ENCODE measurements at regions not wholly inside any gene's neighbourhood (a gene's known extent, or its start where the extent isn't known, plus 50 kb on each side); places are given as distances from the start of the nearest gene placed in this dataset.

- no peak for DNase-seq (ENCODE audit: low read depth)
Observed at GRCh38 chr11:70742553-70743291, 344.4 kb downstream of the CTTN start.

GRCh38 chr11:70743329-70743728 lies 345.0 kb downstream of the CTTN start:
- no peak for DNase-seq (ENCODE audit: low read depth)

- DNase-seq (ENCODE audit: low read depth) = no peak
Observed at GRCh38 chr11:70743941-70744351, 345.6 kb downstream of the CTTN start.

GRCh38 chr11:70744396-70745185 lies 346.3 kb downstream of the CTTN start:
- no peak for DNase-seq (ENCODE audit: low read depth)

- no peak for DNase-seq (ENCODE audit: low read depth)
Observed at GRCh38 chr11:70745451-70745850, 347.1 kb downstream of the CTTN start.

DNA sequence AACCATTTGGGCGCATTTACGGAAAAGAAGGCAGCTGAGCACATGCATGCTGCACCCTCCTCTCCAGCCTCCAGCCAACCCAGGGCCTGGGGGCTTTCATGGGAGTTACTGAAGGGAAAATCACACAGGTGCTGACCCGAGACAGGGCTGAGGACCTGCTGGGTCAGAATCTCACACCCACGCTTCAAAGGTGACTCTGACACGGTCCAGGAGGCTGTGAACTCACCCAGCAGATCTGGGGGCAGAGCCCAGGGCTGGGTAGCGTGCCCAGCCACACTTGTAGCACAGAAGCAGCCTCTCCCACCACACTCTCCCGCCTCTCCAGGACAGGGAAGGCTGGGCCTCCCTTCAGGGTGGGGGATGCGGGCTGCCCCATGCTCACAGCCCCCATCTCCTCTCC lies 347.6 kb downstream of the CTTN start:
- no peak for DNase-seq (ENCODE audit: low read depth)

DNA sequence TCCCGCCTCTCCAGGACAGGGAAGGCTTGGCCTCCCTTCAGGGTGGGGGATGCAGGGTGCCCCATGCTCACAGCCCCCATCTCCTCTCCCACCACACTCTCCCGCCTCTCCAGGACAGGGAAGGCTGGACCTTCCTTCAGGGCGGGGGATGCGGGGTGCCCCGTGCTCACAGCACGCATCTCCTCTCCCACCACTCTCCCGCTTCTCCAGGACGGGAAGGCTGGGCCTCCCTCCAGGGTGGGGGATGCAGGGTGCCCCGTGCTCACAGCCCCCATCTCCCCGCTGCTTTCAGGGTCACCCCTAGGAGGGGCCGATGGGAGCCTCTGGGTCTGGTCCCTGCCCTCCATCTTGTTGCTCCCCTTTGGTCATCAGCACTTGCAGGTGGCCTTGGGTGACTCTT lies 348.0 kb downstream of the CTTN start:
- no peak for DNase-seq (ENCODE audit: low read depth)

GRCh38 chr11:70747285-70747684 lies 349.0 kb downstream of the CTTN start:
- DNase-seq (ENCODE audit: low read depth) = no peak

- DNase-seq (ENCODE audit: low read depth) = no peak
Observed at GRCh38 chr11:70747921-70748320, 349.6 kb downstream of the CTTN start.

- no peak for DNase-seq (ENCODE audit: low read depth)
Observed at GRCh38 chr11:70751142-70751734, 352.9 kb downstream of the CTTN start.

GRCh38 chr11:70755410-70756158 lies 357.3 kb downstream of the CTTN start:
- DNase-seq (ENCODE audit: low read depth) = peak; percentile 38

DNA sequence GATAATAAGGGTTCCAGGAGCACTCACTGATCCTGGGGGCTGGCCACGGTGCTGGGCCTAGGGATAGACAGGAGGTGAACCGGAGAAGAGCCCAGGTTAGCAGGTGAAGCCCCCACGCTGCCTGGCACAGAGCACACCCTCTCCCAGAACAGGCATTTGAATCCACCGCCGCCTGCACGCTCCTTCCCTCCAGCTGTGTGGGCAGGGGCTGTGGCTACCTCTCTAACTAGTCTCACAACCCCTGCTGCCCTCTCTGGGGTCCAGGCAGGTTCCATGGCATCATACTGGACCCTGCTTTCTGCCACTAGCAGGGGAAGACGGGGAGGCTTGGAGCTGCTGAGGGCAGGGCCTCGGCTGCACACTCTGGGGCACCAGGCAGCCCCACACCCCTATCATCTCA lies 358.0 kb downstream of the CTTN start:
- DNase-seq (ENCODE audit: low read depth) = no peak

GRCh38 chr11:70756756-70757155 lies 358.4 kb downstream of the CTTN start:
- no peak for DNase-seq (ENCODE audit: low read depth)

DNA sequence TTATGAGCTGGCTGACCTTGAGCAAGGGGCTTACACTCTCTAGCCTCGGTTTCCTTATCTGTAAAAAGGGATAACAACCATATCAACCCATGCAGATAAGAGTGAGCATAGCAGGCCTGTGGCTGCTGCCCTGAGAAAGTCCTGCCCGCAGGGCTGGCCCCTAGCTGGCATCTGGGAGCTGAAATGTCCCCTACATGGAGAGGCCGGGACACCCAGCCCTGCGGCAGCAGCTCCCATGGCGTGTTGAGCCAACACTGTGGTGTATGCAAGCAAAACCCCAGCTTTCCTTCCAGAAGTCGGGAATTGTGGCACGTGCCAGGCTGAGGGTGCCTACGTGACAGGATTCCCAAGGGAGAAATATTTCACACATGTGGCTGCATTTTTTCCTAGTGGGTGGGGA lies 358.9 kb downstream of the CTTN start:
- DNase-seq (ENCODE audit: low read depth) = no peak

DNA sequence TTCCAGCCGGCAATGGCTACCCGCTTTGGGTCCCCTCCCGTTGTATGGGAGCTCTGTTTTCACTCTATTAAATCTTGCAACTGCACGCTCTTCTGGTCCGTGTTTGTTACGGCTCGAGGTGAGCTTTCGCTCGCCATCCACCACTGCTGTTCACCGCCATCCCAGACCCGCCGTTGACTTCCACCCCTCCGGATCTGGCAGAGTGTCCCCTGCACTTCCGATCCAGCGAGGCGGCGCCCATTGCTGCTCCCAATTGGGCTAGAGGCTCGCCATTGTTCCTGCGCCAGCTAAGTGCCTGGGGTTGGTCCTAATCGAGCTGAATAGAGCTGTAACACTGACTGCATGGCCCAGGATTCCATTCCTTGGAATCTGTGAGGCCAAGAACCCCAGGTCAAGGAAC lies 359.9 kb downstream of the CTTN start:
- no peak for DNase-seq (ENCODE audit: low read depth)

- no peak for DNase-seq (ENCODE audit: low read depth)
Observed at GRCh38 chr11:70759846-70760245, 361.5 kb downstream of the CTTN start.

DNA sequence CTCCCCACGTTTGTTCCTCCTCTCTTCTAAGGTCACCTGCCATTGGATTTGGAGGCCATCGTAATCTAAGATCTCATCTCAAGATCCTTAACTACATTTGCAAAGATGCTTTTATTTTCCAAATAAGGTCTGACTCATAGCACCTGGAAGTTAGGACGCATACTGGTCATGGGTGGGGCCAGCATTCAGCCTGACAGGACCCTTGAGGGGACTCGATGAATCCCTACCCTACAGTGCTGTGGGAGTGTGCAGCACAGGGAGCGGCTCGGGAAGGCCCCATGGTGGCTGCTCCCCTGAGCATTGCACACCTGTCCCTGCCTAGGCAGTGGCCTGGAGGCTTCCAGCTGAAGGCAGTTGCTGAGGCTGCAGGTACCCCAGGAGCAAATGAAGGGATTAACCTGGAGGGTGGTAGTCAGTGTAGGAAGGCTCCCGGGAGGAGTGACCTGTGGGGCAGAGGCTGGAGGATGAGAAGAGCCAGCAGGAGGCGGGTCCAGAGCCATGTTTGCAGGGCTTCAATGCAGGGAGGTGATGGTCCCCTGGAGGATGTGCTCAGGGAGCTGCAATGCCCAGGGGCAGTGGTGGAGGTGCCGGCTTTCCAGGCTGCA lies 362.2 kb downstream of the CTTN start:
- no peak for DNase-seq (ENCODE audit: low read depth)

- DNase-seq (ENCODE audit: low read depth) = no peak
Observed at GRCh38 chr11:70761094-70761907, 363.0 kb downstream of the CTTN start.

DNA sequence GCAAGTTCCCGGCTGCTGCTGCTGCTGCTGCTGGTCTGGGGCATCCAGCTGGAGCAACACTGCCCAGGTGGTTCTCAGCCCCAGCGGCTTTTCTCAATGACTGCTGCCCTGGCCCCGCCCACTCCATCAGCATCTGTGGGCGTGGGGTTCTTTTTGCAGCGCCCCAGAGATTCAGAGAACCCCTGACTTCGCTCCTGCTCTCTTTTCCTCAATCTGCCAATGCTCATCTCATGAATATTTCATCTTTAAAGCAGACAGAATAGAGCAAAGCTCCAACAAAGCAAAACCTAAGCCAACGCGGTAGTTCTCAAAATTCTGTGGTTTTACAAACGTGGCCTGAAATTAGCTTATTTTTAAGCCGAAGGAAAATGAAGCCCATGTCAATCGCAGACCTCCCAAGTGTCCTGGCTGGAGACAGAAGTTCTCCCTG lies 363.6 kb downstream of the CTTN start:
- DNase-seq (ENCODE audit: low read depth) = no peak

- DNase-seq (ENCODE audit: low read depth) = no peak
Observed at GRCh38 chr11:70762810-70763209, 364.5 kb downstream of the CTTN start.

GRCh38 chr11:70763606-70764005 lies 365.3 kb downstream of the CTTN start:
- no peak for DNase-seq (ENCODE audit: low read depth)
